ENCODE measurements at regions not wholly inside any gene's neighbourhood (a gene's known extent, or its start where the extent isn't known, plus 50 kb on each side); places are given as distances from the start of the nearest gene placed in this dataset.
"Not testable (repeated sequence)": the region's sequence is repeated elsewhere in the genome, so short reads cannot be mapped to it uniquely, and the experiment has no call there.

DNA sequence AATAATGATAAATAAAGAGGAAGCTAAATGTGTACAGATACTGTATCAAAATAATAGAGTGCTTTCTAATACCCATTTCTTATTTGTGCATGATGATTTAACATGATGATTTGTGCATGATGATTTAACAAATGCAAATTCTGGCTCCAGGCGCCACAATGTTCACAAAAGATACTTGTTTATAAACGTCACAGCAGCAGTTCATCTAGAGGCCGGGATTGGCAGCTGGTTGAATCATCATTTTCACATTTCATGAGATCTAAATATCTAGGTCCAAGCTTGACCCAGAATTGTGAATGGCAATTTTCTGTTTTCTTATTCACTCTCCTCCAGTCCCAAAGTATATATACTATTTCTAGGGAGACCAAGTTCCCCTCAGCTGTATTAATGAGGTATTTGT is 322.0 kb downstream of the SUCLG1 start:
- no peaks in the 10 kb centered on the region for H3K36me3 ChIP-seq (ENCODE audit: control insufficient read depth in 2 of 3, insufficient read depth in 3 of 3, low read length in 3 of 3)
- H3K4me3 ChIP-seq (ENCODE audit: low read length), result no peak overlapping the region
- no peaks in the 10 kb centered on the region for H3K4me1 ChIP-seq (ENCODE audit: control insufficient read depth in 2 of 2, insufficient read depth in 2 of 2, low read length in 2 of 2)
- H3K4me1 Mint-ChIP-seq, result no peaks in the 10 kb centered on the region
- no peaks in the 10 kb centered on the region for H3K36me3 Mint-ChIP-seq
- H3K27me3 Mint-ChIP-seq, result peaks cover 0 to 27% (median 15%) of the 10 kb centered on the region in 5 donors
- intact Hi-C loops (cut with micrococcal nuclease), result no loop called here
- H3K27ac ChIP-seq (ENCODE audit: low read depth, low read length), result no peak overlapping the region
- H3K27ac Mint-ChIP-seq, result no peak overlapping the region
- DNase-seq, result no peak
- no peak for ATAC-seq
- CTCF ChIA-PET, result no interaction called here
- H3K27me3 ChIP-seq (ENCODE audit: control insufficient read depth in 2 of 2, insufficient read depth in 2 of 2, low read length in 2 of 2), result no peaks in the 10 kb centered on the region
- POLR2A ChIA-PET, result no interaction called here
- H3K9me3 ChIP-seq (ENCODE audit: control insufficient read depth in 2 of 3, low read length in 3 of 3), result no peaks in the 10 kb centered on the region
- no peak overlapping the region for H3K4me3 Mint-ChIP-seq
- H3K9me3 Mint-ChIP-seq, result no peaks in the 10 kb centered on the region

DNA sequence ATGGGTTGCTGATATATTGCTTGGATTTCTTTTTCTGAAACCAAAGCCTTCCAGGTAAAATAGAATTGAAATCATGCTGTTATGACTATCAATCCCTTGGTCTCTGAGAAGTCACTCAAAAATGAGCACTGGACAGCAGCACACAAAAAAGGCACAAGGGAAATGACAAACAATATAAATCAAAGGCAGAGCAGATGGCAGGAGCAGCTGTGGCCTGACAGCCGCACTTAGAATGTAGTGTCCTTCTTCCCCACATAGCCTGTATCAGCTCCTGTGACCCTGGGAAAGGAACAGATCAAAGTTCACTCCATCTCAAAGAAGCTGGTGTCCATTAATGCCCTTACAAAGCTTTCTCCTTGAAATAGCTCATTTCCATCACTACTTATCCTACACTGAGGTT is 326.7 kb downstream of the SUCLG1 start:
- ATAC-seq (no peak), DNase-seq (no peak)
- intact Hi-C loops (cut with micrococcal nuclease), result no loop called here
- no peak overlapping the region for H3K27ac ChIP-seq (ENCODE audit: low read depth, low read length)
- ChIA-PET CTCF (interaction anchor here (0.5 kb wide), 1 partner anchor 11 kb away, joined by 3 read pairs; no protein-coding TSS in a partner anchor), POLR2A (no interaction called here)
- H3K27me3 ChIP-seq (ENCODE audit: control insufficient read depth in 2 of 2, insufficient read depth in 2 of 2, low read length in 2 of 2), result no peaks in the 10 kb centered on the region
- no peaks in the 10 kb centered on the region for H3K4me1 ChIP-seq (ENCODE audit: control insufficient read depth in 2 of 2, insufficient read depth in 2 of 2, low read length in 2 of 2)
- no peaks in the 10 kb centered on the region for H3K36me3 Mint-ChIP-seq
- peaks cover 0 to 4% (median 0%) of the 10 kb centered on the region in 11 donors for H3K9me3 Mint-ChIP-seq
- H3K4me1 Mint-ChIP-seq, result no peaks in the 10 kb centered on the region
- no peak overlapping the region for H3K4me3 Mint-ChIP-seq
- H3K27me3 Mint-ChIP-seq, result peaks cover 0 to 34% (median 11%) of the 10 kb centered on the region in 5 donors
- no peaks in the 10 kb centered on the region for H3K36me3 ChIP-seq (ENCODE audit: control insufficient read depth in 2 of 3, insufficient read depth in 3 of 3, low read length in 3 of 3)
- H3K9me3 ChIP-seq (ENCODE audit: control insufficient read depth in 2 of 3, low read length in 3 of 3), result no peaks in the 10 kb centered on the region
- no peak overlapping the region for H3K4me3 ChIP-seq (ENCODE audit: low read length)
- no peak overlapping the region for H3K27ac Mint-ChIP-seq

DNA sequence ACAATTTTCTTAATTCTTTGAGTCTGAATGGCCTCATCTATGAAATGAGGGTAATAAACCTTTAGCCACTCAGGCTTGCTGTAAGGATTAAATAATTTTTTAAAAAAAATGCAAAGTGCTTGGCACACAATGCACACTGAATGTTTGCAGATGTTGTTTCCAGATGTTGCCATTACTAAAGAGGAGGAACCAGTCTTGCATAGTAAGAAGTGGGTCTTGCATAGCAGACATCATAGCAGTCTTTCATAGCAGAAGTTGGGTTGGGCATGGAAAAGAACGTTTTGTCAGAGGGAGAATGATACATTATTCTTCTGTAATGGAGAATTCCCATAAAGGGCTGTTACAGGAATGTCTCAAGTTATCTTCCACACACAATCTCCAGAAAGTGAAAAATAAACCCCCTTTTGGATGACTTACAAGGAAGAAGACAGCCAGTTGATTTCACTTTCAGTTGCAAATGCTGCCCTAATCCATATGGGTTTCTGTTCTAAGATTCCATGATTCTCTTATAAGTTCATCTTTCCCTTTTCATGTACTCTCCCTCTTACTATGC is 327.7 kb downstream of the SUCLG1 start:
- Histone ChIP-seq H3K4me1 (ENCODE audit: control insufficient read depth in 2 of 2, insufficient read depth in 2 of 2, low read length in 2 of 2) (no peaks in the 10 kb centered on the region), H3K9me3 (ENCODE audit: control insufficient read depth in 2 of 3, low read length in 3 of 3) (no peaks in the 10 kb centered on the region), H3K4me3 (ENCODE audit: low read length) (no peak overlapping the region), H3K27ac (ENCODE audit: low read depth, low read length) (no peak overlapping the region), H3K27me3 (ENCODE audit: control insufficient read depth in 2 of 2, insufficient read depth in 2 of 2, low read length in 2 of 2) (no peaks in the 10 kb centered on the region), H3K36me3 (ENCODE audit: control insufficient read depth in 2 of 3, insufficient read depth in 3 of 3, low read length in 3 of 3) (no peaks in the 10 kb centered on the region)
- Mint-ChIP-seq H3K36me3 (no peaks in the 10 kb centered on the region), H3K27ac (no peak overlapping the region), H3K4me1 (no peaks in the 10 kb centered on the region), H3K27me3 (peaks cover 0 to 26% (median 6%) of the 10 kb centered on the region in 5 donors), H3K4me3 (no peak overlapping the region), H3K9me3 (peaks cover 0 to 4% (median 0%) of the 10 kb centered on the region in 11 donors)
- intact Hi-C loops (cut with micrococcal nuclease), result no loop called here
- CTCF ChIA-PET, result no interaction called here
- DNase-seq (no peak), ATAC-seq (no peak)
- POLR2A ChIA-PET, result no interaction called here

DNA sequence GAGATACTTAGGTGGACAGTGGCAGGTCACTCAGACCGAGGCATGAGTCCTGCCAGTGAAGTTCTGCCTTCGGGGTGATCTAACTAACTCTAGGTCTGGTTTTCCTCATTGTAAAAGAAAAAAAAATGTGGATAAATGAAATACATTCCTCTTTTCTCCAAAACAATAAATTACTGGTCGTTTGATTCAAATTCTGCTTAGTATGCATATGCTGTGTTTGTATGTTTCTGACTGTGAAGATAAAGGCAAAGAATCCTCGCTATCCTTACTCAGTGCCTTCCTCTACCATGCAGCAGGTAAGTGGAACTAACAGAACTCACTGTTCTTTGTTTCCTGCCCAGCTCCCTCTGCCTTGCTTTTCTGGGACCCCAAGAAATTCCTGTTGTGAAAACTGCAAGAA is 330.1 kb downstream of the SUCLG1 start:
- H3K27me3 ChIP-seq (ENCODE audit: control insufficient read depth in 2 of 2, insufficient read depth in 2 of 2, low read length in 2 of 2), result no peaks in the 10 kb centered on the region
- H3K4me3 Mint-ChIP-seq, result no peak overlapping the region
- no peaks in the 10 kb centered on the region for H3K36me3 ChIP-seq (ENCODE audit: control insufficient read depth in 2 of 3, insufficient read depth in 3 of 3, low read length in 3 of 3)
- intact Hi-C loops (cut with micrococcal nuclease), result no loop called here
- H3K27me3 Mint-ChIP-seq, result peaks cover 0 to 15% (median 3%) of the 10 kb centered on the region in 5 donors
- H3K9me3 Mint-ChIP-seq, result peaks cover 0 to 4% (median 0%) of the 10 kb centered on the region in 11 donors
- DNase-seq (no peak), ATAC-seq (no peak)
- ChIA-PET POLR2A (no interaction called here), CTCF (no interaction called here)
- H3K9me3 ChIP-seq (ENCODE audit: control insufficient read depth in 2 of 3, low read length in 3 of 3), result no peaks in the 10 kb centered on the region
- H3K36me3 Mint-ChIP-seq, result no peaks in the 10 kb centered on the region
- H3K4me1 ChIP-seq (ENCODE audit: control insufficient read depth in 2 of 2, insufficient read depth in 2 of 2, low read length in 2 of 2), result no peaks in the 10 kb centered on the region
- no peak overlapping the region for H3K4me3 ChIP-seq (ENCODE audit: low read length)
- H3K27ac ChIP-seq (ENCODE audit: low read depth, low read length), result no peak overlapping the region
- H3K27ac Mint-ChIP-seq, result no peak overlapping the region
- no peaks in the 10 kb centered on the region for H3K4me1 Mint-ChIP-seq

DNA sequence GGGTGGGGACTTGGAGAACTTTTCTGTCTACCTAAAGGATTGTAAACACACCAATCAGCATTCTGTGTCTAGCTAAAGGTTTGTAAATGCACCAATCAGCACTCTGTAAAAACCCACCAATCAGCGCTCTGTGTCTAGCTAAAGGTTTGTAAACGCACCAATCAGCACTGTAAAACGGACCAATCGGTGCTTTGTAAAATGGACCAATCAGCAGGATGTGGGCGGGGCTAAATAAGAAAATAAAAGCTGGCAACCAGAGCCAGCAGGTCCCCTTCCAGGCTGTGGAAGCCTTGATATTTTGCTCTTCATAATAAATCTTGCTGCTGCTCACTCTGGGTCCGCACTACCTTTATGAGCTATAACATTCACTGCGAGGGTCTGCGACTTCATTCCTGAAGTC is 331.3 kb downstream of the SUCLG1 start:
- H3K9me3 ChIP-seq (ENCODE audit: control insufficient read depth in 2 of 3, low read length in 3 of 3); DNase-seq; H3K27ac ChIP-seq (ENCODE audit: low read depth, low read length); H3K36me3 ChIP-seq (ENCODE audit: control insufficient read depth in 2 of 3, insufficient read depth in 3 of 3, low read length in 3 of 3); H3K4me3 Mint-ChIP-seq; POLR2A ChIA-PET; H3K36me3 Mint-ChIP-seq; H3K4me3 ChIP-seq (ENCODE audit: low read length); H3K27ac Mint-ChIP-seq; H3K9me3 Mint-ChIP-seq; ATAC-seq; H3K27me3 ChIP-seq (ENCODE audit: control insufficient read depth in 2 of 2, insufficient read depth in 2 of 2, low read length in 2 of 2); H3K4me1 ChIP-seq (ENCODE audit: control insufficient read depth in 2 of 2, insufficient read depth in 2 of 2, low read length in 2 of 2); H3K4me1 Mint-ChIP-seq; intact Hi-C loops (cut with micrococcal nuclease); CTCF ChIA-PET: not testable (repeated sequence)
- H3K27me3 Mint-ChIP-seq, result peaks cover 0 to 24% (median 8%) of the 10 kb centered on the region in 5 donors

DNA sequence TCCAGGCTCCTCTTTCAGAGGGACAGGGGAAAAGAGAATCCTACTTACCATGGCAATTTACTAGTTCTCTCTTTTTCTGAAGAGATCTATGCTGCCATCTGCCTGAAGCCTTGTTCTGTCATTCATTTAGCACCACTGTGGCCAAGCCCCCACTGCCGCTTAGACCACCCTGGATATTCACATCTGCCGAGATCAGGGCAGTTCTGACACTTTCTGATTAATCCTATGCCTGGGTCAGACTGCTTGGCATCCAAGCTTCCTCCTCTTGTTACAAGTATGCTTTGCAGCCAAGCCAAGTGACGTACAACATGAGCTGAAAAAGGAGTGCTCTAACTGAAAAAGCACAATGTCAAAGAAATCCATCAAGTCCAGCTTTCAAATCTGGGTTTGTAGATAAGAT is 332.6 kb downstream of the SUCLG1 start:
- Mint-ChIP-seq H3K27me3 (peaks cover 0 to 29% (median 8%) of the 10 kb centered on the region in 5 donors), H3K4me1 (no peaks in the 10 kb centered on the region), H3K9me3 (peaks cover 0 to 4% (median 0%) of the 10 kb centered on the region in 11 donors), H3K4me3 (no peak overlapping the region), H3K36me3 (no peaks in the 10 kb centered on the region), H3K27ac (no peak overlapping the region)
- H3K9me3 ChIP-seq (ENCODE audit: control insufficient read depth in 2 of 3, low read length in 3 of 3), result no peaks in the 10 kb centered on the region
- ChIA-PET CTCF (no interaction called here), POLR2A (no interaction called here)
- H3K27me3 ChIP-seq (ENCODE audit: control insufficient read depth in 2 of 2, insufficient read depth in 2 of 2, low read length in 2 of 2), result no peaks in the 10 kb centered on the region
- no peak for ATAC-seq
- no peaks in the 10 kb centered on the region for H3K36me3 ChIP-seq (ENCODE audit: control insufficient read depth in 2 of 3, insufficient read depth in 3 of 3, low read length in 3 of 3)
- no peaks in the 10 kb centered on the region for H3K4me1 ChIP-seq (ENCODE audit: control insufficient read depth in 2 of 2, insufficient read depth in 2 of 2, low read length in 2 of 2)
- intact Hi-C loops (cut with micrococcal nuclease), result no loop called here
- DNase-seq, result no peak
- H3K27ac ChIP-seq (ENCODE audit: low read depth, low read length), result no peak overlapping the region
- no peak overlapping the region for H3K4me3 ChIP-seq (ENCODE audit: low read length)

DNA sequence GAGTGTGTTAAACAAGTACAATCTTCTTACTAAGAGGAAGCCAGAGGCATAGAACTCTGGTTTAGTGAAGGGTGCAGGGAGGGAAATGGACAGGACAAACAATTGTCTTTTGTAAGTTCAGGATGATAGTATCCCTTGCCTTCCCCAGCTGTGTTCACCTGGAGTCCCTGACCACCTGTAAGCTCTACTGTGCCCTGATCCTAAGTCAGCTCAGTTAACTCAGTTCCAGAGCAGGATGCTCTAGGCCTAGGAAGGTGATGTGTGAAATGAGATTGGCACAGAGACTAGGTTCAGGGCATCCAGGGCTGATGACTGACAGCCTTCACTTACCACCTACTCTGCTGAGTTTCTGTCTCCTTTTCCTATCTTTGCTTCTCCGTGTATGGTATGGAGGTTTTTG is 333.0 kb downstream of the SUCLG1 start:
- ATAC-seq (no peak), DNase-seq (no peak)
- H3K27me3 ChIP-seq (ENCODE audit: control insufficient read depth in 2 of 2, insufficient read depth in 2 of 2, low read length in 2 of 2), result no peaks in the 10 kb centered on the region
- Mint-ChIP-seq H3K4me1 (no peaks in the 10 kb centered on the region), H3K4me3 (no peak overlapping the region), H3K36me3 (no peaks in the 10 kb centered on the region), H3K27me3 (peaks cover 0 to 31% (median 11%) of the 10 kb centered on the region in 5 donors), H3K9me3 (peaks cover 0 to 4% (median 0%) of the 10 kb centered on the region in 11 donors), H3K27ac (no peak overlapping the region)
- no peak overlapping the region for H3K27ac ChIP-seq (ENCODE audit: low read depth, low read length)
- no peak overlapping the region for H3K4me3 ChIP-seq (ENCODE audit: low read length)
- no peaks in the 10 kb centered on the region for H3K9me3 ChIP-seq (ENCODE audit: control insufficient read depth in 2 of 3, low read length in 3 of 3)
- ChIA-PET CTCF (no interaction called here), POLR2A (no interaction called here)
- H3K4me1 ChIP-seq (ENCODE audit: control insufficient read depth in 2 of 2, insufficient read depth in 2 of 2, low read length in 2 of 2), result no peaks in the 10 kb centered on the region
- intact Hi-C loops (cut with micrococcal nuclease), result no loop called here
- H3K36me3 ChIP-seq (ENCODE audit: control insufficient read depth in 2 of 3, insufficient read depth in 3 of 3, low read length in 3 of 3), result no peaks in the 10 kb centered on the region
